H1 (cell line): ENCODE measurements at regions not wholly inside any gene's neighbourhood (a gene's known extent, or its start where the extent isn't known, plus 50 kb on each side); places are given as distances from the start of the nearest gene placed in this dataset.

Experiments used
- CTCF ChIA-PET: fragments of 300-600 bp; sonication (Branson Sonifier 250); formaldehyde crosslinking; loops from one replicate; lab custom pipeline; 2021; ENCODE audit not compliant: partially characterized antibody; lab: Charles Lee
- POLR2A ChIA-PET: fragments of 300-600 bp; sonication (Branson Sonifier 250); formaldehyde crosslinking; loops from one replicate; lab custom pipeline; 2021; ENCODE audit warnings: inconsistent platforms; ENCODE audit not compliant: partially characterized antibody; lab: Charles Lee
- DNase-seq, 2 experiments: peaks; one replicate each; pipeline versions ENCODE4 v3.0.0 to v3.0.0-alpha.2; 2010 to 2022; ENCODE audit warnings: low spot score in 2 of 2, low read depth in 1 of 2, mixed read lengths in 1 of 2
- FAIRE-seq: peaks from 2 replicates; lab custom pipeline; 2011; peaks lifted over from hg19 to GRCh38; lab: Jason Lieb, UNC
- H2AFZ ChIP-seq: 2 replicates; pipeline ENCODE4 v1.8.1; 2012; ENCODE audit warnings: low read length, inconsistent platforms
- H2AK5ac ChIP-seq: 2 replicates; pipeline ENCODE4 v1.6.1; 2013; ENCODE audit warnings: low read depth, low read length
- H2BK120ac ChIP-seq: replicated peaks from 2 replicates; pipeline ENCODE3; 2013; ENCODE audit warnings: low read depth, low read length, inconsistent platforms
- H2BK12ac ChIP-seq: 2 replicates; pipeline ENCODE4 v1.6.1; 2013; ENCODE audit warnings: low read depth, low read length
- H2BK15ac ChIP-seq: 2 replicates; pipeline ENCODE4 v1.6.1; 2013; ENCODE audit warnings: low read length
- H2BK20ac ChIP-seq: 2 replicates; pipeline ENCODE4 v1.6.1; 2013; ENCODE audit warnings: low read length
- H2BK5ac ChIP-seq: 2 replicates; pipeline ENCODE4 v1.6.1; 2013; ENCODE audit warnings: low read depth, low read length
- H3K14ac ChIP-seq: 2 replicates; pipeline ENCODE4 v1.6.1; 2013; ENCODE audit warnings: inconsistent platforms; ENCODE audit not compliant: insufficient read length
- H3K18ac ChIP-seq: 2 replicates; pipeline ENCODE4 v1.6.1; 2013; ENCODE audit warnings: low read length; ENCODE audit errors: extremely low read depth
- H3K23ac ChIP-seq: 2 replicates; pipeline ENCODE4 v1.6.1; 2013; ENCODE audit warnings: inconsistent platforms; ENCODE audit not compliant: insufficient read length
- H3K23me2 ChIP-seq: 2 replicates; pipeline ENCODE4 v1.6.1; 2013; ENCODE audit warnings: low read depth, low read length
- H3K27ac ChIP-seq: 2 replicates; pipeline ENCODE4 v1.6.1; 2011; ENCODE audit warnings: low read depth, low read length, inconsistent platforms
- H3K27me3 ChIP-seq, 4 experiments: replicated peaks in 1 of 4; 1 replicate in 1 of 4; 2 replicates in 3 of 4; pipeline versions ENCODE4 v1.6.1 to v1.8.1; 2011 to 2013; ENCODE audit warnings: low read length in 3 of 4, mild to moderate bottlenecking in 3 of 4, inconsistent platforms in 2 of 4, mixed read lengths in 2 of 4, moderate library complexity in 1 of 4; ENCODE audit not compliant: control insufficient read depth in 3 of 4, insufficient read depth in 3 of 4; ENCODE audit errors: extremely low read depth in 1 of 4
- H3K36me3 ChIP-seq, 4 experiments: 2 replicates each; pipeline versions ENCODE4 v1.6.1 to v1.8.1; 2011 to 2013; ENCODE audit warnings: mild to moderate bottlenecking in 4 of 4, low read length in 3 of 4, moderate library complexity in 2 of 4, control low read depth in 1 of 4, inconsistent platforms in 1 of 4; ENCODE audit not compliant: insufficient read depth in 4 of 4, control insufficient read depth in 2 of 4
- H3K4ac ChIP-seq: replicated peaks from 2 replicates; pipeline ENCODE3; 2013; ENCODE audit warnings: low read length, low read depth, mixed read lengths, inconsistent platforms; ENCODE audit not compliant: insufficient read length
- H3K4me1 ChIP-seq, 4 experiments: replicated peaks in 1 of 4; 1 replicate in 1 of 4; 2 replicates in 3 of 4; pipeline versions ENCODE4 v1.6.1 to v1.8.1; 2011 to 2013; ENCODE audit warnings: low read length in 3 of 4, inconsistent platforms in 2 of 4, mixed read lengths in 1 of 4; ENCODE audit not compliant: insufficient read depth in 4 of 4, control insufficient read depth in 3 of 4
- H3K4me2 ChIP-seq, 2 experiments: 2 replicates each; pipeline versions ENCODE4 v1.6.1 to v1.8.1; 2011 to 2013; ENCODE audit warnings: low read depth in 2 of 2, low read length in 2 of 2, control low read depth in 1 of 2, inconsistent platforms in 1 of 2, mild to moderate bottlenecking in 1 of 2; ENCODE audit not compliant: insufficient read depth in 1 of 2
- H3K4me3 ChIP-seq, 4 experiments: fragments of 200-600, 300-600 bp in 1 of 4; sonication (generic), shearing (Covaris generic), sonication (Bioruptor Twin) in 1 of 4; 2 replicates each; pipeline versions ENCODE4 v1.5.1 to v1.8.1; 2011 to 2016; ENCODE audit warnings: low read length in 4 of 4, low read depth in 3 of 4, control low read depth in 2 of 4, inconsistent platforms in 2 of 4, mild to moderate bottlenecking in 2 of 4, mixed read lengths in 1 of 4, moderate library complexity in 1 of 4; ENCODE audit not compliant: insufficient read depth in 2 of 4; ENCODE audit errors: extremely low read depth in 1 of 4
- H3K56ac ChIP-seq: replicated peaks from 2 replicates; pipeline ENCODE3; 2013; ENCODE audit warnings: low read depth, mild to moderate bottlenecking, mixed read lengths, low read length, inconsistent platforms; ENCODE audit not compliant: insufficient read length
- H3K79me1 ChIP-seq: 2 replicates; pipeline ENCODE4 v1.6.1; 2013; ENCODE audit warnings: low read depth, low read length, control low read depth
- H3K79me2 ChIP-seq, 2 experiments: 2 replicates each; pipeline versions ENCODE4 v1.6.1 to v1.8.1; 2012 to 2013; ENCODE audit warnings: low read length in 2 of 2, mild to moderate bottlenecking in 2 of 2, inconsistent platforms in 1 of 2; ENCODE audit not compliant: insufficient read depth in 2 of 2, control insufficient read depth in 1 of 2
- H3K9ac ChIP-seq, 4 experiments: replicated peaks in 1 of 4; 1 replicate in 1 of 4; 2 replicates in 3 of 4; pipeline versions ENCODE4 v1.6.1 to v1.8.1; 2011 to 2013; ENCODE audit warnings: low read depth in 3 of 4, low read length in 3 of 4, control low read depth in 2 of 4, mild to moderate bottlenecking in 2 of 4, moderate library complexity in 2 of 4, inconsistent platforms in 1 of 4; ENCODE audit errors: extremely low read depth in 1 of 4
- H3K9me3 ChIP-seq, 2 experiments: 2 replicates each; pipeline versions ENCODE4 v1.6.1 to v1.8.1; 2012 to 2013; ENCODE audit warnings: mild to moderate bottlenecking in 2 of 2, moderate library complexity in 2 of 2, control low read depth in 1 of 2, inconsistent platforms in 1 of 2, low read depth in 1 of 2, low read length in 1 of 2, mixed read lengths in 1 of 2; ENCODE audit not compliant: insufficient read depth in 2 of 2
- H4K20me1 ChIP-seq, 2 experiments: replicated peaks in 1 of 2; 2 replicates each; pipeline versions ENCODE3 to v1.8.1; 2011 to 2013; ENCODE audit warnings: inconsistent platforms in 2 of 2, low read length in 2 of 2, mild to moderate bottlenecking in 1 of 2; ENCODE audit not compliant: insufficient read depth in 2 of 2, control insufficient read depth in 1 of 2
- H4K5ac ChIP-seq: 2 replicates; pipeline ENCODE4 v1.6.1; 2013; ENCODE audit warnings: low read length, low read depth, mixed read lengths, inconsistent platforms; ENCODE audit not compliant: insufficient read length
- H4K8ac ChIP-seq: 2 replicates; pipeline ENCODE4 v1.8.0; 2013; ENCODE audit warnings: mild to moderate bottlenecking, moderate library complexity, low read length, inconsistent platforms; ENCODE audit not compliant: insufficient read depth; ENCODE audit errors: extremely low read depth
- H4K91ac ChIP-seq: replicated peaks from 2 replicates; pipeline ENCODE3; 2013; ENCODE audit warnings: low read length, mixed read lengths, inconsistent platforms; ENCODE audit not compliant: insufficient read length
- ASH2L ChIP-seq: fragments of 200-600, 300-600 bp; sonication (generic); IDR thresholded peaks from one replicate; pipeline ENCODE4 v1.7.1; 2017; ENCODE audit warnings: low read length
- BRCA1 ChIP-seq: IDR thresholded peaks from 2 replicates; pipeline ENCODE4 v1.6.1; 2012; ENCODE audit warnings: low read depth, low read length, improper control_type of control experiment
- EP300 ChIP-seq, 2 experiments: IDR thresholded peaks; 1 replicate in 1 of 2; 2 replicates in 1 of 2; pipeline ENCODE4 v1.6.1; 2011 to 2012; ENCODE audit warnings: low read depth in 2 of 2, low read length in 2 of 2, mild to moderate bottlenecking in 2 of 2, borderline replicate concordance in 1 of 2, inconsistent platforms in 1 of 2, moderate library complexity in 1 of 2
- FOSL1 ChIP-seq: IDR thresholded peaks from 2 replicates; pipeline ENCODE4 v1.6.1; 2011; ENCODE audit warnings: mild to moderate bottlenecking, low read depth, low read length, moderate library complexity; ENCODE audit not compliant: insufficient read depth
- KDM1A ChIP-seq: fragments of 200-600, 300-600 bp; sonication (generic); IDR thresholded peaks from 2 replicates; pipeline ENCODE4 v1.7.1; 2016; ENCODE audit warnings: mild to moderate bottlenecking, low read length, borderline replicate concordance
- KDM5A ChIP-seq: fragments of 200-600 bp; IDR thresholded peaks from 2 replicates; pipeline ENCODE4 v1.7.1; 2012; ENCODE audit warnings: mild to moderate bottlenecking, low read length, inconsistent platforms, mixed read lengths
- POLR2A ChIP-seq, 2 experiments: IDR thresholded peaks; 1 replicate in 1 of 2; 2 replicates in 1 of 2; pipeline ENCODE4 v1.6.1; 2011; ENCODE audit warnings: low read depth in 2 of 2, low read length in 2 of 2, mild to moderate bottlenecking in 2 of 2; ENCODE audit errors: control extremely low read depth in 1 of 2
- RBBP5 ChIP-seq: IDR thresholded peaks from 2 replicates; pipeline ENCODE4 v1.7.1; 2012; ENCODE audit warnings: low read depth, mild to moderate bottlenecking, inconsistent platforms, low read length, moderate library complexity, borderline replicate concordance
- RFX5 ChIP-seq: IDR thresholded peaks from 2 replicates; pipeline ENCODE4 v1.6.1; 2011; ENCODE audit warnings: low read depth, low read length, improper control_type of control experiment, borderline replicate concordance
- SRF ChIP-seq: IDR thresholded peaks from 2 replicates; pipeline ENCODE4 v1.6.1; 2011; ENCODE audit warnings: mild to moderate bottlenecking, low read depth, low read length, moderate library complexity
- WGBS, 2 experiments: shearing (Covaris generic) in 1 of 2; methylation state at CpG; one replicate each; pipeline versions ENCODE4 v1.1.6 to v1.1.7; 2013 to 2015; ENCODE audit warnings: low lambda C conversion rate in 2 of 2, mixed read lengths in 2 of 2, inconsistent platforms in 1 of 2, low coverage in 1 of 2, missing lambda C conversion rate in 1 of 2; ENCODE audit not compliant: insufficient replicate concordance in 2 of 2, insufficient coverage in 1 of 2, insufficient read length in 1 of 2; ENCODE audit errors: extremely low coverage in 1 of 2, missing lambda C conversion rate in 1 of 2; 5-methylcytosine and 5-hydroxymethylcytosine counted together
- TF ChIP-seq, protein P1 (sequence below): IDR thresholded peaks from 2 replicates; pipeline ENCODE4 v1.6.1; 2012; ENCODE audit warnings: low read length, inconsistent platforms
- TF ChIP-seq, protein P2 (sequence below): IDR thresholded peaks from 2 replicates; pipeline ENCODE4 v1.6.1; 2012; ENCODE audit warnings: inconsistent platforms

DNA sequence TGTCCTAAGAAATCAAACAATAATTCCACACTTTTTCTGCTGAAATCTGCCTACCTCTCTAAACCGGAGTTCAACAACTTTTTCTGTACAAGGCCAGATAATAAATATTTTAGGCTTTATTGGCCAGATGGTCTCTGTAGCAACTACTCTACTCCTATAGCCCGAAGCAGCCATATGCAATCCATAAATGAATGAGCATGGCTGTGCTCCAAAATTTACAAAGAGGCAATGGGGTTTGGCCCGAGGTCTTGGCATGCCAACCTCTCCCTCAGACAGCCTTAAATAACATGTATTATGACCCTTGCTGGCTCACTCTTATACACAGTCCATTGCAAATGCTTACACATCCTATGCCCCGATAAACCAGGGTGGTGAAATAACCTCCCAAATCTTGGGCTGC lies 98.6 kb upstream of the GPM6A start:
- Histone ChIP-seq H3K79me1 (no peaks in the 10 kb centered on the region), H3K18ac (no peak overlapping the region), H3K4me1 (peaks cover 0 to 3% (median 0%) of the 10 kb centered on the region in 4 experiments; a peak in 2 of 7 replicates), H3K14ac (no peak overlapping the region), H3K4ac (no peak overlapping the region), H2BK120ac (no peak overlapping the region), H2BK15ac (no peak overlapping the region), H3K27ac (no peak overlapping the region), H2BK5ac (no peak overlapping the region), H3K79me2 (no peaks in the 10 kb centered on the region), H3K36me3 (no peaks in the 10 kb centered on the region), H3K4me3 (no peak overlapping the region), H3K23me2 (no peaks in the 10 kb centered on the region), H2BK12ac (no peak overlapping the region), H3K27me3 (no peaks in the 10 kb centered on the region), H2AFZ (no peak overlapping the region), H4K8ac (no peak overlapping the region), H3K23ac (no peak overlapping the region), H3K9ac (no peak overlapping the region), H4K20me1 (no peaks in the 10 kb centered on the region), H3K56ac (no peak overlapping the region), H3K4me2 (no peak overlapping the region), H4K5ac (no peak overlapping the region), H4K91ac (no peak overlapping the region), H2BK20ac (no peak overlapping the region), H3K9me3 (no peaks in the 10 kb centered on the region), H2AK5ac (no peak overlapping the region)
- FAIRE-seq (no peak), DNase-seq (no peak)
- 87% methylated on average over 4 of the region's 4 CpGs; no CpG with 5 or more reads in 1 of the 2 experiments for WGBS, 2 experiments
- ChIA-PET CTCF (no interaction called here), POLR2A (no interaction called here)
- TF ChIP-seq KDM1A: no peak
- TF ChIP-seq, protein P1, sequence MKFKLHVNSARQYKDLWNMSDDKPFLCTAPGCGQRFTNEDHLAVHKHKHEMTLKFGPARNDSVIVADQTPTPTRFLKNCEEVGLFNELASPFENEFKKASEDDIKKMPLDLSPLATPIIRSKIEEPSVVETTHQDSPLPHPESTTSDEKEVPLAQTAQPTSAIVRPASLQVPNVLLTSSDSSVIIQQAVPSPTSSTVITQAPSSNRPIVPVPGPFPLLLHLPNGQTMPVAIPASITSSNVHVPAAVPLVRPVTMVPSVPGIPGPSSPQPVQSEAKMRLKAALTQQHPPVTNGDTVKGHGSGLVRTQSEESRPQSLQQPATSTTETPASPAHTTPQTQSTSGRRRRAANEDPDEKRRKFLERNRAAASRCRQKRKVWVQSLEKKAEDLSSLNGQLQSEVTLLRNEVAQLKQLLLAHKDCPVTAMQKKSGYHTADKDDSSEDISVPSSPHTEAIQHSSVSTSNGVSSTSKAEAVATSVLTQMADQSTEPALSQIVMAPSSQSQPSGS: no peak
- no peak for TF ChIP-seq RBBP5
- no peak for TF ChIP-seq FOSL1
- no peak for TF ChIP-seq EP300 (IDR thresholded peaks at IDR 0.05; ENCODE audit: borderline replicate concordance in 1 of 2, low read depth in 2 of 2, low read length in 2 of 2)
- TF ChIP-seq, protein P2, sequence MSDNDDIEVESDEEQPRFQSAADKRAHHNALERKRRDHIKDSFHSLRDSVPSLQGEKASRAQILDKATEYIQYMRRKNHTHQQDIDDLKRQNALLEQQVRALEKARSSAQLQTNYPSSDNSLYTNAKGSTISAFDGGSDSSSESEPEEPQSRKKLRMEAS: no peak
- no peak for TF ChIP-seq ASH2L
- no peak for TF ChIP-seq POLR2A (IDR thresholded peaks at IDR 0.05; ENCODE audit: control extremely low read depth in 1 of 2, low read depth in 2 of 2, low read length in 2 of 2)
- no peak for TF ChIP-seq RFX5
- no peak for TF ChIP-seq BRCA1
- TF ChIP-seq SRF: no peak
- TF ChIP-seq KDM5A: no peak
